ENCODE measurements at regions not wholly inside any gene's neighbourhood (a gene's known extent, or its start where the extent isn't known, plus 50 kb on each side); places are given as distances from the start of the nearest gene placed in this dataset.

GRCh38 chr4:159607809-159608208, 504.9 kb downstream of the RAPGEF2 start:
- Histone ChIP-seq H3K4me3 (ENCODE audit: insufficient read depth, low read length) (no peak overlapping the region), H3K27ac (ENCODE audit: low read depth, low read length) (no peak overlapping the region), H3K27me3 (ENCODE audit: insufficient read depth, low read length) (no peaks in the 10 kb centered on the region), H2AFZ (ENCODE audit: low read length) (no peak overlapping the region), H3K79me2 (ENCODE audit: insufficient read depth, low read length) (no peaks in the 10 kb centered on the region), H3K9me3 (ENCODE audit: low read depth, low read length) (no peaks in the 10 kb centered on the region), H3K4me2 (ENCODE audit: insufficient read depth, low read length) (no peak overlapping the region), H3K4me1 (ENCODE audit: insufficient read depth, low read length) (no peaks in the 10 kb centered on the region), H3K36me3 (ENCODE audit: insufficient read depth, low read length) (no peaks in the 10 kb centered on the region), H4K20me1 (ENCODE audit: insufficient read depth, low read length) (no peaks in the 10 kb centered on the region)
- no peak for TF ChIP-seq CTCF (IDR thresholded peaks at IDR 0.05; ENCODE audit: extremely low read depth, low read depth, low read length)
- DNase-seq (ENCODE audit: insufficient read length, low spot score, missing footprints) = no peak

- Histone ChIP-seq H3K9me3 (ENCODE audit: low read depth, low read length) (no peaks in the 10 kb centered on the region), H3K4me2 (ENCODE audit: insufficient read depth, low read length) (no peak overlapping the region), H3K4me1 (ENCODE audit: insufficient read depth, low read length) (no peaks in the 10 kb centered on the region), H3K4me3 (ENCODE audit: insufficient read depth, low read length) (no peak overlapping the region), H3K27ac (ENCODE audit: low read depth, low read length) (no peak overlapping the region), H3K36me3 (ENCODE audit: insufficient read depth, low read length) (no peaks in the 10 kb centered on the region), H3K79me2 (ENCODE audit: insufficient read depth, low read length) (no peaks in the 10 kb centered on the region), H3K27me3 (ENCODE audit: insufficient read depth, low read length) (no peaks in the 10 kb centered on the region), H2AFZ (ENCODE audit: low read length) (no peak overlapping the region), H4K20me1 (ENCODE audit: insufficient read depth, low read length) (no peaks in the 10 kb centered on the region)
- DNase-seq (ENCODE audit: insufficient read length, low spot score, missing footprints) = no peak
- no peak for TF ChIP-seq CTCF (IDR thresholded peaks at IDR 0.05; ENCODE audit: extremely low read depth, low read depth, low read length)
Measured at GRCh38 chr4:159608436-159608835, 505.6 kb downstream of the RAPGEF2 start.

GRCh38 chr4:159632031-159632430, 529.2 kb downstream of the RAPGEF2 start:
- Histone ChIP-seq H3K36me3 (ENCODE audit: insufficient read depth, low read length) (no peaks in the 10 kb centered on the region), H3K27ac (ENCODE audit: low read depth, low read length) (no peak overlapping the region), H4K20me1 (ENCODE audit: insufficient read depth, low read length) (no peaks in the 10 kb centered on the region), H3K27me3 (ENCODE audit: insufficient read depth, low read length) (no peaks in the 10 kb centered on the region), H2AFZ (ENCODE audit: low read length) (no peak overlapping the region), H3K4me1 (ENCODE audit: insufficient read depth, low read length) (no peaks in the 10 kb centered on the region), H3K4me3 (ENCODE audit: insufficient read depth, low read length) (no peak overlapping the region), H3K79me2 (ENCODE audit: insufficient read depth, low read length) (no peaks in the 10 kb centered on the region), H3K9me3 (ENCODE audit: low read depth, low read length) (no peaks in the 10 kb centered on the region), H3K4me2 (ENCODE audit: insufficient read depth, low read length) (no peak overlapping the region)
- DNase-seq (ENCODE audit: insufficient read length, low spot score, missing footprints) = no peak
- no peak for TF ChIP-seq CTCF (IDR thresholded peaks at IDR 0.05; ENCODE audit: extremely low read depth, low read depth, low read length)

GRCh38 chr4:159639671-159640323, 536.9 kb downstream of the RAPGEF2 start:
- H3K27me3 ChIP-seq (ENCODE audit: insufficient read depth, low read length) = no peaks in the 10 kb centered on the region
- peak; percentile 21 for DNase-seq (ENCODE audit: insufficient read length, low spot score, missing footprints)
- H3K4me2 ChIP-seq (ENCODE audit: insufficient read depth, low read length) = no peak overlapping the region
- no peaks in the 10 kb centered on the region for H3K4me1 ChIP-seq (ENCODE audit: insufficient read depth, low read length)
- H3K9me3 ChIP-seq (ENCODE audit: low read depth, low read length) = no peaks in the 10 kb centered on the region
- no peaks in the 10 kb centered on the region for H3K36me3 ChIP-seq (ENCODE audit: insufficient read depth, low read length)
- H4K20me1 ChIP-seq (ENCODE audit: insufficient read depth, low read length) = no peaks in the 10 kb centered on the region
- no peak overlapping the region for H2AFZ ChIP-seq (ENCODE audit: low read length)
- no peak overlapping the region for H3K27ac ChIP-seq (ENCODE audit: low read depth, low read length)
- H3K79me2 ChIP-seq (ENCODE audit: insufficient read depth, low read length) = no peaks in the 10 kb centered on the region
- no peak overlapping the region for H3K4me3 ChIP-seq (ENCODE audit: insufficient read depth, low read length)
- TF ChIP-seq CTCF (IDR thresholded peaks at IDR 0.05; ENCODE audit: extremely low read depth, low read depth, low read length) = no peak
